DND-41 (cell line): ENCODE measurements at regions not wholly inside any gene's neighbourhood (a gene's known extent, or its start where the extent isn't known, plus 50 kb on each side); places are given as distances from the start of the nearest gene placed in this dataset.

Experiments used
- ATAC-seq: fragments of 200-7000 bp; cut with Tn5 transposase; 3 replicates; pipeline ENCODE4 v1.9.1; 2021; ENCODE audit warnings: low read depth; ENCODE audit not compliant: insufficient read depth
- DNase-seq: peaks from one replicate; pipeline ENCODE4 v3.0.0-alpha.2; 2020
- H2AFZ ChIP-seq: 2 replicates; pipeline ENCODE4 v1.6.0; 2012; ENCODE audit warnings: low read depth, low read length
- H3K27ac ChIP-seq: 2 replicates; pipeline ENCODE4 v1.5.1; 2012; ENCODE audit warnings: low read length, inconsistent platforms
- H3K27me3 ChIP-seq: fragments of 200-600 bp; sonication (generic); 2 replicates; pipeline ENCODE4 v1.6.0; 2012; ENCODE audit warnings: low read length, mild to moderate bottlenecking, inconsistent platforms; ENCODE audit not compliant: insufficient read depth, poor library complexity
- H3K36me3 ChIP-seq: 2 replicates; pipeline ENCODE4 v1.5.1; 2012; ENCODE audit warnings: low read length, inconsistent platforms; ENCODE audit not compliant: insufficient read depth
- H3K4me1 ChIP-seq: 2 replicates; pipeline ENCODE4 v1.5.1; 2012; ENCODE audit warnings: mild to moderate bottlenecking, low read length; ENCODE audit not compliant: insufficient read depth
- H3K4me2 ChIP-seq: 2 replicates; pipeline ENCODE4 v1.6.0; 2012; ENCODE audit warnings: mild to moderate bottlenecking, moderate library complexity, low read length, inconsistent platforms; ENCODE audit not compliant: insufficient read depth
- H3K4me3 ChIP-seq, 2 experiments: fragments of 200-600 bp in 1 of 2; shearing (Covaris generic) in 1 of 2; 2 replicates each; pipeline ENCODE4 v1.5.1; 2012 to 2016; ENCODE audit warnings: inconsistent platforms in 2 of 2, low read length in 2 of 2, mild to moderate bottlenecking in 2 of 2, low read depth in 1 of 2, moderate library complexity in 1 of 2
- H3K79me2 ChIP-seq: 2 replicates; pipeline ENCODE4 v1.6.0; 2012; ENCODE audit warnings: low read length, inconsistent platforms; ENCODE audit not compliant: insufficient read depth
- H3K9ac ChIP-seq: 2 replicates; pipeline ENCODE4 v1.6.0; 2012; ENCODE audit warnings: low read depth, mild to moderate bottlenecking, inconsistent platforms, low read length, moderate library complexity
- H3K9me3 ChIP-seq: 2 replicates; pipeline ENCODE4 v1.5.1; 2012; ENCODE audit warnings: low read length, moderate library complexity, mild to moderate bottlenecking, inconsistent platforms; ENCODE audit not compliant: insufficient read depth, severe bottlenecking
- H4K20me1 ChIP-seq: 2 replicates; pipeline ENCODE4 v1.6.0; 2012; ENCODE audit warnings: low read length; ENCODE audit not compliant: insufficient read depth
- EZH2 ChIP-seq: IDR thresholded peaks from 3 replicates; pipeline ENCODE4 v1.6.1; 2012; ENCODE audit warnings: borderline replicate concordance, low read depth, mild to moderate bottlenecking, moderate library complexity, low read length, inconsistent platforms; ENCODE audit not compliant: severe bottlenecking
- TF ChIP-seq, protein P1 (sequence below): IDR thresholded peaks from 2 replicates; pipeline ENCODE4 v1.5.1; 2012; ENCODE audit warnings: borderline replicate concordance, low read length, moderate library complexity, mild to moderate bottlenecking; ENCODE audit not compliant: poor library complexity, severe bottlenecking; ENCODE audit errors: extremely low read depth

DNA sequence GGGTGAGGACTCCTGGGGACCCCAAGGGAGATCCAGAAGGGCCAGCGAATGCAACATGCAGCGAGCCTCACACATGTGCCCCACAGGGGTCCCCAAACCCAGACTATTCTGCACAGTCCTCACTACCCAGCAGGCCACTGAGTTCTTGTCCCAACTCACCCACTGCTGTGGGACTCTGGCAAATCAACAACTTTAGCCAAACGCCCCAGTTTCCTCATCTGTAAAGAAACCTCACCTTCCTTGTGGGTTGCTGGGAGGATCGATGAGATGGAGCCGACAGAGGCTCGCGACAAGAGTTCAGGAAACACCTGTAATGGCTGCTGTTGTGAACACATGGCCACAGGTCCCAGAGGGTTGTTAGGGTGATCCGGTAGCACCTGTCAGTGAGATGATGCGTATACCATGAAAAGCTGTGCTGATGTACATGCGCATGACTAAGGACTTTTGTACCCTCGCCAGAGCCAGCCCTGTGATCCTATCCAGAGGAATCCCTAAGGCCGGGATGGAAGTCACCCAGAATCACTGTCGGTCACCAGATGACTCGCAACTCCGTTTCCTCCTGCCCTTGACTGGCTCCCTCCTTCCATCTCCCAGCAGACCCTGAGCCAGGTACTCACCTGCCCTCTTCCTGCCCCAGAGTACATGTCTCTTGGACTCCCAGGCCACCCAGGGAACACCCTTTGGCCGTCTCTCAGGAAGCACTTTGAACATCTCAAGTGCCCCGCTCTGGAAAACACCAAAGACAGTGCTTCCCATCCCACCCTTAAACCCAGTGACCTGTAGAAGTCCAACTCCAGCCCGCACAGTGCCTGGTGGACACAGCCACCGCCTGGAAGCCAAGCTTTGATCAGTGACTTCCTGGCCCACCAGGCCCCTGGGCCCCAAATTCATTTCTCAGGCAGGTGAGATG is 103.3 kb upstream of the ID2 start:
- H3K9ac ChIP-seq = no peak overlapping the region
- peak; percentile 37 for DNase-seq
- no peak overlapping the region for H3K27ac ChIP-seq
- H3K79me2 ChIP-seq = no peaks in the 10 kb centered on the region
- peaks cover 3% of the 10 kb centered on the region; the same call in 1 of the 2 replicates for H4K20me1 ChIP-seq
- H2AFZ ChIP-seq = no peak overlapping the region
- H3K4me1 ChIP-seq = peaks cover 42% of the 10 kb centered on the region
- H3K4me3 ChIP-seq = no peak overlapping the region
- no peak for TF ChIP-seq EZH2
- TF ChIP-seq, protein P1, sequence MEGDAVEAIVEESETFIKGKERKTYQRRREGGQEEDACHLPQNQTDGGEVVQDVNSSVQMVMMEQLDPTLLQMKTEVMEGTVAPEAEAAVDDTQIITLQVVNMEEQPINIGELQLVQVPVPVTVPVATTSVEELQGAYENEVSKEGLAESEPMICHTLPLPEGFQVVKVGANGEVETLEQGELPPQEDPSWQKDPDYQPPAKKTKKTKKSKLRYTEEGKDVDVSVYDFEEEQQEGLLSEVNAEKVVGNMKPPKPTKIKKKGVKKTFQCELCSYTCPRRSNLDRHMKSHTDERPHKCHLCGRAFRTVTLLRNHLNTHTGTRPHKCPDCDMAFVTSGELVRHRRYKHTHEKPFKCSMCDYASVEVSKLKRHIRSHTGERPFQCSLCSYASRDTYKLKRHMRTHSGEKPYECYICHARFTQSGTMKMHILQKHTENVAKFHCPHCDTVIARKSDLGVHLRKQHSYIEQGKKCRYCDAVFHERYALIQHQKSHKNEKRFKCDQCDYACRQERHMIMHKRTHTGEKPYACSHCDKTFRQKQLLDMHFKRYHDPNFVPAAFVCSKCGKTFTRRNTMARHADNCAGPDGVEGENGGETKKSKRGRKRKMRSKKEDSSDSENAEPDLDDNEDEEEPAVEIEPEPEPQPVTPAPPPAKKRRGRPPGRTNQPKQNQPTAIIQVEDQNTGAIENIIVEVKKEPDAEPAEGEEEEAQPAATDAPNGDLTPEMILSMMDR = no peak
- ATAC-seq = no peak
- H3K36me3 ChIP-seq = no peaks in the 10 kb centered on the region
- H3K4me2 ChIP-seq = no peak overlapping the region
- no peaks in the 10 kb centered on the region for H3K9me3 ChIP-seq
- H3K27me3 ChIP-seq = no peaks in the 10 kb centered on the region

DNA sequence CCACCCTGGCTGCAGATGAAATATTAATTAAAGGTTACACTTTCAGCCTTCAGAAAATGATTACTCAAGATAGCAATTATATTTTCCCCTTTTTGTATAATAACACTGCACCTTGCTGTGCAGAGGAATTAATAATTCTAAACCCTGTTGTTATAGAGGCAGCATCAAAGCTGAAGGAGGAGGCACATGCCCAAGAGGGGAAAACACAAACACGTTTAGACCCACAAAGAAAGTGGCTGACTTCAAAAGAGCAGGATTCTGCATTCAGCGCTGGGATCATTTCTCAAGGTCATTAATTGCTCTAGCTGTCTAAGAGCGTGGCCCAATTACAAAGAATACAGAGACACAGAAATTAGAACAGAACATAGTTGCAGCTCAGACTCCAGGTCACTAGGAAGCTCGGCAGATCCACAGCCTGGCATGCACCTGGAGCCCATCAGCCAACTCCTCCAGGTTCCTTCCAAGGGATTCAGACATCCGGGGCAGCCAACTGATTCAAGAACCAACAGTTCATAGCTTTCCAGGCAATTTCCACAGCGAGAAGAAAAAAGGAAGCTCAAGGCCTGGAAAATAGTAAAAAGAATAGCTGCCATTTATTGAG is 102.3 kb upstream of the ID2 start:
- H3K9ac ChIP-seq = no peak overlapping the region
- no peak overlapping the region for H3K4me2 ChIP-seq
- no peaks in the 10 kb centered on the region for H3K27me3 ChIP-seq
- H3K79me2 ChIP-seq = no peaks in the 10 kb centered on the region
- H3K27ac ChIP-seq = no peak overlapping the region
- peaks cover 3% of the 10 kb centered on the region; the same call in 1 of the 2 replicates for H4K20me1 ChIP-seq
- peaks cover 32% of the 10 kb centered on the region for H3K4me1 ChIP-seq
- H3K4me3 ChIP-seq = no peak overlapping the region
- no peak for ATAC-seq
- no peaks in the 10 kb centered on the region for H3K36me3 ChIP-seq
- H2AFZ ChIP-seq = no peak overlapping the region
- no peak for DNase-seq
- no peaks in the 10 kb centered on the region for H3K9me3 ChIP-seq
- TF ChIP-seq EZH2 = no peak
- TF ChIP-seq, protein P1 = no peak

DNA sequence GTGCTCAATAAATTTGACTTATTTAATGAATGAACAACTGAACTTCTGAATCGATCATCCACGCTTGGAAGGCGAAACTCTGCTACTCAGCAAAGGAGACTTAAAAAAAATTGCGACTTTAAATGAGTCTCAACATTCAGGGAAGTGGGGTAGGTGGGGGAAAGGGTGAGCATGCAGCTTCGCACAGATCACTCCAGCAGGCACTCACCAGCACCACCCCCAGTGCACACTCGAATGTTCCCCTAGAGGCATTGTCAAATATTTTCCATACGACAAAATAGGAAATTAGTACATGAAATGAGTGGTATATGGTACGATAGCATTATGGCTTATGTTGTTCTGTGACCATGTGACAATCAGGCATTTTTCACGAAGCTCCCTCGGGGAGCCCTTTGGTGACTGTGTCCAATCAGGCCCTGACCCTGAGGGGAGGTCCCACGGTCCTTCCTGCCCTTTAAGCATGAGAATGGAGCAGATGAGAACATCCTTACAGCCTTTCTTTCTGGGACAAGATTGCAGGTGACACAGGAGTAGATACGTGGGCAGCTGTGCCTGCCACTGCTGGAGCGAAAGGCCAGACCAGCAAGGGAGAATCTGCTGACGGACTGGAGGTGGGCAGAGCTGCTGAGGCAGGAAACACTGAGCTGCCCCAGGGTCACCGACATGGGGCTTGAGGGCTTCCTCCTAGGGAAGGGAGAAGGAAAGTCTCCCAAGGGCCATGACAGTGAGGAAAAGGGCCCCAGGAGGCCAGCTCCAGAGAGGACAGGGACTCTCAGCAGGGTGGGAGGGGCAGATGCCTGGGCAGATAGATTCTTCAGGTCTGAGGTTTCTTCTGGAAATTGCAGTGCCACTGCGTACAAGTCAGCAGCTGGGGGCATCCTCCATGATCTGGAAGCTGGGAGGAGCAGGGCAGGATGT is 101.3 kb upstream of the ID2 start:
- H3K4me2 ChIP-seq = no peak overlapping the region
- no peaks in the 10 kb centered on the region for H4K20me1 ChIP-seq
- peaks cover 22% of the 10 kb centered on the region for H3K4me1 ChIP-seq
- H2AFZ ChIP-seq = no peak overlapping the region
- no peaks in the 10 kb centered on the region for H3K9me3 ChIP-seq
- no peaks in the 10 kb centered on the region for H3K79me2 ChIP-seq
- TF ChIP-seq EZH2 = no peak
- TF ChIP-seq, protein P1 = no peak
- H3K27me3 ChIP-seq = no peaks in the 10 kb centered on the region
- H3K9ac ChIP-seq = no peak overlapping the region
- H3K27ac ChIP-seq = no peak overlapping the region
- DNase-seq (peak; percentile 4), ATAC-seq (no peak)
- H3K36me3 ChIP-seq = no peaks in the 10 kb centered on the region
- no peak overlapping the region for H3K4me3 ChIP-seq
